ENCODE measurements at regions not wholly inside any gene's neighbourhood (a gene's known extent, or its start where the extent isn't known, plus 50 kb on each side); places are given as distances from the start of the nearest gene placed in this dataset.

- TF ChIP-seq CTCF (IDR thresholded peaks at IDR 0.05) = no peak
- TF ChIP-seq REST (IDR thresholded peaks at IDR 0.05; ENCODE audit: insufficient read depth in 1 of 2, low read depth in 2 of 2, low read length in 1 of 2) = no peak
- no peak for TF ChIP-seq POLR2AphosphoS5 (IDR thresholded peaks at IDR 0.05; ENCODE audit: low read depth, low read length)
- TF ChIP-seq SIN3A (IDR thresholded peaks at IDR 0.05; ENCODE audit: borderline replicate concordance, insufficient read depth, low read depth, low read length) = no peak
- TF ChIP-seq TCF7L2 (IDR thresholded peaks at IDR 0.05; ENCODE audit: low read depth, low read length) = no peak
Measured at GRCh38 chr11:95569207-95569606, 220.4 kb downstream of the FAM76B start.

Data from Panc1 (cell line).